Endodermal cell (in vitro differentiated cells): ENCODE measurements at regions not wholly inside any gene's neighbourhood (a gene's known extent, or its start where the extent isn't known, plus 50 kb on each side); places are given as distances from the start of the nearest gene placed in this dataset.

Source experiments
- DNase-seq: peaks from one replicate; pipeline ENCODE4 v3.0.0-alpha.2; 2017
- H3K27ac ChIP-seq: 2 replicates; pipeline ENCODE4 v1.5.1; 2013; ENCODE audit warnings: mild to moderate bottlenecking, low read depth, low read length, moderate library complexity
- H3K27me3 ChIP-seq: 2 replicates; pipeline ENCODE4 v1.6.1; 2013; ENCODE audit warnings: mild to moderate bottlenecking, low read length, moderate library complexity; ENCODE audit not compliant: insufficient read depth, control insufficient read depth, poor library complexity, severe bottlenecking
- H3K36me3 ChIP-seq: 2 replicates; pipeline ENCODE4 v1.7.0; 2013; ENCODE audit warnings: mild to moderate bottlenecking, low read length, moderate library complexity; ENCODE audit not compliant: control insufficient read depth, insufficient read depth
- H3K4me1 ChIP-seq: one replicate; pipeline ENCODE4 v1.7.0; 2013; ENCODE audit warnings: low read length; ENCODE audit not compliant: control insufficient read depth, insufficient read depth
- H3K4me3 ChIP-seq: 2 replicates; pipeline ENCODE4 v1.5.1; 2013; ENCODE audit warnings: mild to moderate bottlenecking, low read length, moderate library complexity
- H3K9ac ChIP-seq: 2 replicates; pipeline ENCODE4 v1.6.1; 2013; ENCODE audit warnings: mild to moderate bottlenecking, low read length, moderate library complexity; ENCODE audit not compliant: poor library complexity, severe bottlenecking; ENCODE audit errors: extremely low read depth
- H3K9me3 ChIP-seq: 2 replicates; pipeline ENCODE4 v1.6.1; 2013; ENCODE audit warnings: mild to moderate bottlenecking, low read length, moderate library complexity; ENCODE audit not compliant: control insufficient read depth
- H3K27ac Mint-ChIP-seq: 2 replicates; pipeline ENCODE4 v1.8.0; 2020; ENCODE audit warnings: mixed read lengths
- H3K27me3 Mint-ChIP-seq: 2 replicates; pipeline ENCODE4 v1.8.0; 2021; ENCODE audit warnings: mild to moderate bottlenecking, mixed read lengths; ENCODE audit not compliant: insufficient read depth
- H3K36me3 Mint-ChIP-seq: 2 replicates; pipeline ENCODE4 v1.8.0; 2020; ENCODE audit warnings: low read depth, mixed read lengths
- H3K4me1 Mint-ChIP-seq: 2 replicates; pipeline ENCODE4 v1.8.0; 2020; ENCODE audit warnings: mixed read lengths
- H3K4me3 Mint-ChIP-seq: 2 replicates; pipeline ENCODE4 v1.8.0; 2020; ENCODE audit warnings: mild to moderate bottlenecking, moderate library complexity, mixed read lengths
- H3K9me3 Mint-ChIP-seq: 2 replicates; pipeline ENCODE4 v1.8.0; 2020; ENCODE audit warnings: mild to moderate bottlenecking, mixed read lengths
- WGBS, 2 experiments: methylation state at CpG; one replicate each; pipeline versions ENCODE4 v1.1.5 to v1.1.7; 2013; ENCODE audit warnings: missing lambda C conversion rate in 2 of 2, mixed read lengths in 1 of 2; ENCODE audit not compliant: insufficient coverage in 1 of 2, insufficient read length in 1 of 2; 5-methylcytosine and 5-hydroxymethylcytosine counted together
- TF ChIP-seq, protein P1 (sequence below): fragments of 200-600 bp; sonication (generic); conservative IDR thresholded peaks from 2 replicates; pipeline ENCODE4 v1.5.0; 2021; ENCODE audit warnings: antibody characterized with exemption, mild to moderate bottlenecking

DNA sequence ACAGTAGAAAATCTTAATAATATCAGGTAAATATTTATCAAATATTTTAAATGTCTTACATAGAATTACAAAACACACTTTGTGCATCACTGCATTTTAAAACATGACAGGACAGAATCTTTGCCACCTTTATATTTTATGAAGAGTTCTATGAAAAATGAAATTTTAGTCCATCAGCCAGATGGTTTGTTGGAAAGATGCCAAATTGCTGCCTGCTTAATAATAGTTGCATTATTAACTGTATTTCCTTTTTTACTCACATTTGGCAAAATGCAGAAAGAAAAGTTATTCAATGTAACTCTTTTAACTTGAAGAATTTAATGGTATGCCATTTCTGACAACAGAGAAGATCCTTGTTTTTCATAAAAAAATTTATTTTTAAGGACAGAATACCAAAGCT lies 1271.6 kb downstream of the NSUN3 start:
- Histone ChIP-seq H3K36me3 (no peaks in the 10 kb centered on the region), H3K27me3 (no peaks in the 10 kb centered on the region), H3K27ac (no peak overlapping the region), H3K9ac (no peak overlapping the region), H3K4me3 (no peak overlapping the region), H3K9me3 (no peaks in the 10 kb centered on the region), H3K4me1 (no peaks in the 10 kb centered on the region)
- TF ChIP-seq, protein P1, sequence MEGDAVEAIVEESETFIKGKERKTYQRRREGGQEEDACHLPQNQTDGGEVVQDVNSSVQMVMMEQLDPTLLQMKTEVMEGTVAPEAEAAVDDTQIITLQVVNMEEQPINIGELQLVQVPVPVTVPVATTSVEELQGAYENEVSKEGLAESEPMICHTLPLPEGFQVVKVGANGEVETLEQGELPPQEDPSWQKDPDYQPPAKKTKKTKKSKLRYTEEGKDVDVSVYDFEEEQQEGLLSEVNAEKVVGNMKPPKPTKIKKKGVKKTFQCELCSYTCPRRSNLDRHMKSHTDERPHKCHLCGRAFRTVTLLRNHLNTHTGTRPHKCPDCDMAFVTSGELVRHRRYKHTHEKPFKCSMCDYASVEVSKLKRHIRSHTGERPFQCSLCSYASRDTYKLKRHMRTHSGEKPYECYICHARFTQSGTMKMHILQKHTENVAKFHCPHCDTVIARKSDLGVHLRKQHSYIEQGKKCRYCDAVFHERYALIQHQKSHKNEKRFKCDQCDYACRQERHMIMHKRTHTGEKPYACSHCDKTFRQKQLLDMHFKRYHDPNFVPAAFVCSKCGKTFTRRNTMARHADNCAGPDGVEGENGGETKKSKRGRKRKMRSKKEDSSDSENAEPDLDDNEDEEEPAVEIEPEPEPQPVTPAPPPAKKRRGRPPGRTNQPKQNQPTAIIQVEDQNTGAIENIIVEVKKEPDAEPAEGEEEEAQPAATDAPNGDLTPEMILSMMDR: no peak
- DNase-seq: no peak
- peaks cover 17% of the 10 kb centered on the region for H3K9me3 Mint-ChIP-seq
- H3K4me3 Mint-ChIP-seq: no peak overlapping the region
- peaks cover 1% of the 10 kb centered on the region for H3K36me3 Mint-ChIP-seq
- no peaks in the 10 kb centered on the region for H3K27me3 Mint-ChIP-seq
- H3K4me1 Mint-ChIP-seq: peaks cover 10% of the 10 kb centered on the region
- H3K27ac Mint-ChIP-seq: no peak overlapping the region

DNA sequence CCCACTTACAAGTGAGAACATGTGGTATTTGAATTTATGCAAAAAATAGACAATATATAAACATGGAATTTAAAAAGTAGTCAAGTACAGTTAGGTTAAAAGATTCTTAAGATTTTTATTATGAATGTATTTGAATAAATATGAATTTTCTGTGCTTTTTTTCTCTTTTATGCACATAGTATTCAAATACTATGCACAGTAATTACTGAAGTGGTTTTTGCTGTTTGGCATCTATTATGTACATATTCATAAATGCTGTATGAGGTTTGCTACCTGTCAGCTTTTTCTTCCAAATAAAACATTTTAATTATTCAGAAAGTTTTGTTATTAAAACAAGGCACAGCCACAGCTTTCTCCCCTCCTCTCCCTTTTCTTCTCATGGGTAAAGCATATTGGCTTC lies 1272.7 kb downstream of the NSUN3 start:
- Mint-ChIP-seq H3K4me3 (no peak overlapping the region), H3K27me3 (no peaks in the 10 kb centered on the region), H3K36me3 (peaks cover under 1% of the 10 kb centered on the region), H3K27ac (no peak overlapping the region), H3K9me3 (peaks cover 7% of the 10 kb centered on the region), H3K4me1 (peaks cover 10% of the 10 kb centered on the region)
- Histone ChIP-seq H3K9me3 (no peaks in the 10 kb centered on the region), H3K4me1 (no peaks in the 10 kb centered on the region), H3K27me3 (no peaks in the 10 kb centered on the region), H3K9ac (no peak overlapping the region), H3K4me3 (no peak overlapping the region), H3K27ac (no peak overlapping the region), H3K36me3 (no peaks in the 10 kb centered on the region)
- TF ChIP-seq, protein P1: no peak
- DNase-seq: no peak

DNA sequence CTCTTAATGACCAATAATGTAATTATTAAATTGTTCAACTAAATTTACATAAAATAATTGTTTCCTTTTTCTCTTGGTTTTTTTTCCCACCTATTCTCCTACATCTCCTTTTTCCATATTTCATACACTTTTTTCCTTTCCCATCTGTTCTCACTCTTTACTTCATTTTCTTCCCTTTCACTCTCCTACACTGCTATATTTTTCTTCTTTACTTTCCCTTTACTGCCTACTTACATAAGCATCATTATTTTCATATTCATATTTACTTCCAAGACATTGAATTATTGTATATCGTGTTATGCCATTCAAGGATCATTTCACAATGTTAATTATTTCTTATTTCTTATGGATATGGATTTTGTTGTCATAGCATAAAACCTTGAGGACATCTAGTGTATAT lies 1275.6 kb downstream of the NSUN3 start:
- Mint-ChIP-seq H3K4me3 (no peak overlapping the region), H3K9me3 (peaks cover 5% of the 10 kb centered on the region), H3K27me3 (no peaks in the 10 kb centered on the region), H3K27ac (no peak overlapping the region), H3K4me1 (peaks cover 17% of the 10 kb centered on the region), H3K36me3 (no peaks in the 10 kb centered on the region)
- TF ChIP-seq, protein P1: no peak
- H3K9ac ChIP-seq: no peak overlapping the region
- no peak overlapping the region for H3K27ac ChIP-seq
- 86% methylated on average over 1 of the region's 1 CpG; no CpG with 5 or more reads in 1 of the 2 experiments for WGBS, 2 experiments
- no peaks in the 10 kb centered on the region for H3K27me3 ChIP-seq
- no peaks in the 10 kb centered on the region for H3K4me1 ChIP-seq
- no peaks in the 10 kb centered on the region for H3K9me3 ChIP-seq
- H3K4me3 ChIP-seq: no peak overlapping the region
- DNase-seq: no peak
- no peaks in the 10 kb centered on the region for H3K36me3 ChIP-seq
